Astrocyte of the cerebellum (primary cell): ENCODE measurements at regions not wholly inside any gene's neighbourhood (a gene's known extent, or its start where the extent isn't known, plus 50 kb on each side); places are given as distances from the start of the nearest gene placed in this dataset.

Source experiments
- DNase-seq: peaks from one replicate; pipeline ENCODE4 v3.0.0-alpha.2; 2011; ENCODE audit warnings: low read depth
- H3K4me3 ChIP-seq: 2 replicates; pipeline ENCODE4 v1.5.1; 2011; ENCODE audit warnings: mild to moderate bottlenecking, low read depth, low read length, moderate library complexity
- CTCF ChIP-seq: IDR thresholded peaks from 2 replicates; pipeline ENCODE4 v1.5.1; 2012; ENCODE audit warnings: low read length, low read depth, moderate library complexity, mild to moderate bottlenecking; ENCODE audit errors: missing control alignments
- in situ Hi-C: cut with HindIII; loops from 2 replicates; pipeline ENCODE4 v1.10.0; 2017; ENCODE audit warnings: low sequenced_read_pairs

- in situ Hi-C loops = no loop called here
- H3K4me3 ChIP-seq = no peak overlapping the region
- DNase-seq = peak; percentile 93
- TF ChIP-seq CTCF = no peak
These were observed 75.8 kb upstream of the ATP6AP2 start for GRCh38 chrX:40504801-40505605.

GRCh38 chrX:40503094-40503493 is 77.7 kb upstream of the ATP6AP2 start:
- no peak overlapping the region for H3K4me3 ChIP-seq
- in situ Hi-C loops = no loop called here

GRCh38 chrX:40502688-40503087 is 78.1 kb upstream of the ATP6AP2 start:
- in situ Hi-C loops = no loop called here
- DNase-seq = no peak
- no peak overlapping the region for H3K4me3 ChIP-seq
- no peak for TF ChIP-seq CTCF

More at GRCh38 chrX:40503094-40503493, 77.7 kb upstream of the ATP6AP2 start:
- DNase-seq = no peak
- no peak for TF ChIP-seq CTCF

GRCh38 chrX:40501164-40501855 is 79.5 kb upstream of the ATP6AP2 start:
- in situ Hi-C loops = no loop called here
- H3K4me3 ChIP-seq = no peak overlapping the region
- TF ChIP-seq CTCF = no peak
- no peak for DNase-seq

GRCh38 chrX:40496728-40497127 is 84.0 kb upstream of the ATP6AP2 start:
- peak; percentile 20 for DNase-seq
- TF ChIP-seq CTCF = peak; percentile 59
- in situ Hi-C loops = no loop called here
- no peak overlapping the region for H3K4me3 ChIP-seq

- no peak for TF ChIP-seq CTCF
- no peak for DNase-seq
- no peak overlapping the region for H3K4me3 ChIP-seq
- in situ Hi-C loops = no loop called here
These were observed 85.1 kb upstream of the ATP6AP2 start for GRCh38 chrX:40495659-40496058.
